Breast epithelium (tissue), 4 donors: ENCODE measurements at regions not wholly inside any gene's neighbourhood (a gene's known extent, or its start where the extent isn't known, plus 50 kb on each side); places are given as distances from the start of the nearest gene placed in this dataset.
"Not testable (repeated sequence)": the region's sequence is repeated elsewhere in the genome, so short reads cannot be mapped to it uniquely, and the experiment has no call there.

Source experiments
- DNase-seq, 2 donors: peaks; one replicate each; pipeline ENCODE4 v3.0.0-alpha.2; 2019; ENCODE audit warnings: low spot score in 2 of 2
- H3K27ac ChIP-seq, 2 donors: fragments of 200-600 bp; sonication (generic) in 1 of 2; one replicate each; pipeline ENCODE4 v1.5.1; 2016 to 2019; ENCODE audit warnings: mild to moderate bottlenecking in 1 of 2
- H3K27me3 ChIP-seq, 2 donors: fragments of 200-600 bp; sonication (generic) in 1 of 2; one replicate each; pipeline versions ENCODE4 v1.5.1 to v1.6.0; 2017 to 2019; ENCODE audit warnings: control low read depth in 1 of 2, mild to moderate bottlenecking in 1 of 2
- H3K36me3 ChIP-seq: fragments of 200-600 bp; one replicate; pipeline ENCODE4 v1.5.1; 2019
- H3K4me1 ChIP-seq, 2 donors: fragments of 200-600 bp; sonication (generic); one replicate each; pipeline ENCODE4 v1.5.1; 2016 to 2019; ENCODE audit warnings: control low read depth in 1 of 2
- H3K4me3 ChIP-seq, 3 donors: fragments of 200-600 bp; sonication (generic); 1 replicate in 2 of 3; 2 replicates in 1 of 3; pipeline ENCODE4 v1.5.1; 2016 to 2019; ENCODE audit warnings: mild to moderate bottlenecking in 3 of 3, moderate library complexity in 2 of 3
- H3K9me3 ChIP-seq, 2 donors: fragments of 200-600 bp; sonication (generic) in 1 of 2; one replicate each; pipeline ENCODE4 v1.5.1; 2016 to 2019; ENCODE audit warnings: control low read depth in 1 of 2
- CTCF ChIP-seq, 3 donors: fragments of 450-650 bp; IDR thresholded peaks; one replicate each; pipeline ENCODE4 v1.5.1; 2016 to 2017; ENCODE audit warnings: antibody characterized with exemption in 3 of 3, mild to moderate bottlenecking in 3 of 3, moderate library complexity in 3 of 3
- POLR2A ChIP-seq: fragments of 450-650 bp; IDR thresholded peaks from one replicate; pipeline ENCODE4 v1.6.1; 2016; ENCODE audit warnings: antibody characterized with exemption, mild to moderate bottlenecking, moderate library complexity
- POLR2AphosphoS5 ChIP-seq, 3 donors: sonication (generic); formaldehyde crosslinking; IDR thresholded peaks; one replicate each; pipeline ENCODE4 v1.6.1; 2017; ENCODE audit warnings: antibody characterized with exemption in 3 of 3
- intact Hi-C: fragments of 100-400 bp; cut with DNase I; formaldehyde crosslinking; loops from one replicate; pipeline ENCODE4 v1.15.1; 2023; ENCODE audit warnings: low total_unique reads

DNA sequence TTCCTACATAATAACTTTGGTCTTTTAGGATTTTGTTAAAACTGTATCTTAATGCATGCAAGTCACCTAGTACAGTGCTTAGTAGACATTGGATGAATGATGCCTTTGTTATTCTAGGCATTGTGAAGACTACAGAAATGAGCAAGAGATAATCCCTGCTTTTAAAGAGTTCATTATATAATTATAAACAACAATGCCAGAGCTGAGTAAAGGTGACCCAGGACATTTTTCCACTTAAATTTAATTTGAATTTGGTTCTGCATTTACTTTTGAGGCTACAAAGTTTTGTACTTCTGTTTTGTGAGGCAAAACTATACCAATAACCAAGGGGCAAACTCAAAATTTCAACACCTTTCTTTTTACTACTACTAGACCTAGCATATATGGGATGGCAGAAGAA, 182.0 kb upstream of the SESN3 start:
- intact Hi-C loops, result no loop called here
- no peaks in the 10 kb centered on the region for H3K4me1 ChIP-seq
- H3K27ac ChIP-seq, result no peak overlapping the region
- no peak overlapping the region for H3K4me3 ChIP-seq
- no peaks in the 10 kb centered on the region for H3K27me3 ChIP-seq
- no peaks in the 10 kb centered on the region for H3K9me3 ChIP-seq
- H3K36me3 ChIP-seq, result no peaks in the 10 kb centered on the region
- TF ChIP-seq POLR2A, result no peak
- TF ChIP-seq CTCF (IDR thresholded peaks at IDR 0.05), result no peak
- no peak for TF ChIP-seq POLR2AphosphoS5 (IDR thresholded peaks at IDR 0.05)
- no peak for DNase-seq

DNA sequence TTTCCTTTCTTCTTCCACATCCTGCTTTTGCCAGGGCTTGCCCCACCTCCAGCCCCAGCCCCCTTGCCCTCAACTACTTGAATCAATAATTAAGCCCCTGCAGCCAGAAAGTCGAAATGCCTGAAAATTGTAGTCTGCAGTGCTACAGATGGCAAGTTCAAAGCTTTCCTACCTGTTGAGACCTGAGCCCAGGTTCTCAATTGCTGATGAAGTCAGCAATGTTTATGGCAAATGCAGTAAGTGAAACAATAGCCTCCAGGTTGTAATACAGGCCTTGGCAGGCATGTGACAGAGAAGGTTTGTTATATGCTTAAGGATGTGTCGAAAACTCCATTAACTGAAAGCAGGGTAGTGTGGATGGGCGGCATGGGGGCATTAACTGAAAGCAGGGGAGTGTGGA, 181.1 kb upstream of the SESN3 start:
- Histone ChIP-seq H3K4me3 (no peak overlapping the region), H3K27me3 (no peaks in the 10 kb centered on the region), H3K9me3 (no peaks in the 10 kb centered on the region), H3K27ac (no peak overlapping the region), H3K36me3 (no peaks in the 10 kb centered on the region), H3K4me1 (no peaks in the 10 kb centered on the region)
- intact Hi-C loops, result no loop called here
- DNase-seq, result no peak
- no peak for TF ChIP-seq POLR2AphosphoS5 (IDR thresholded peaks at IDR 0.05)
- no peak for TF ChIP-seq CTCF (IDR thresholded peaks at IDR 0.05)
- no peak for TF ChIP-seq POLR2A

DNA sequence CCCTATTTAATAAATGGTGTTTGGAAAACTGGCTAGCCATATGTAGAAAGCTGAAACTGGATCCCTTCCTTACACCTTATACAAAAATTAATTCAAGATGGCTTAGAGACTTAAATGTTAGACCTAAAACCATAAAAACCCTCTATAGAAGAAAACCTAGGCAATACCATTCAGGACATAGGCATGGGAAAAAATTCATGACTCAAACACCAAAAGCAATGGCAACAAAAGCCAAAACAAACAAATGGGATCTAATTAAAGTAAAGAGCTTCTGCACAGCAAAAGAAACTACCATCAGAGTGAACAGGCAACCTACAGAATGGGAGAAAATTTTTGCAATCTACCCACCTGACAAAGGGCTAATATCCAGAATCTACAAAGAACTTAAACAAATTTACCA, 179.7 kb upstream of the SESN3 start:
- H3K4me1 ChIP-seq, H3K4me3 ChIP-seq, H3K27me3 ChIP-seq, H3K9me3 ChIP-seq, intact Hi-C loops, DNase-seq, H3K27ac ChIP-seq, H3K36me3 ChIP-seq: not testable (repeated sequence)

- H3K4me3 ChIP-seq, result no peak overlapping the region
- no peaks in the 10 kb centered on the region for H3K36me3 ChIP-seq
- DNase-seq, result no peak
- H3K4me1 ChIP-seq, result no peaks in the 10 kb centered on the region
- no peak for TF ChIP-seq CTCF (IDR thresholded peaks at IDR 0.05)
- TF ChIP-seq POLR2A, result no peak
- no peak for TF ChIP-seq POLR2AphosphoS5 (IDR thresholded peaks at IDR 0.05)
- no peaks in the 10 kb centered on the region for H3K9me3 ChIP-seq
- no peaks in the 10 kb centered on the region for H3K27me3 ChIP-seq
- intact Hi-C loops, result no loop called here
- no peak overlapping the region for H3K27ac ChIP-seq
Observed at GRCh38 chr11:95406271-95406670, 175.3 kb upstream of the SESN3 start.

DNA sequence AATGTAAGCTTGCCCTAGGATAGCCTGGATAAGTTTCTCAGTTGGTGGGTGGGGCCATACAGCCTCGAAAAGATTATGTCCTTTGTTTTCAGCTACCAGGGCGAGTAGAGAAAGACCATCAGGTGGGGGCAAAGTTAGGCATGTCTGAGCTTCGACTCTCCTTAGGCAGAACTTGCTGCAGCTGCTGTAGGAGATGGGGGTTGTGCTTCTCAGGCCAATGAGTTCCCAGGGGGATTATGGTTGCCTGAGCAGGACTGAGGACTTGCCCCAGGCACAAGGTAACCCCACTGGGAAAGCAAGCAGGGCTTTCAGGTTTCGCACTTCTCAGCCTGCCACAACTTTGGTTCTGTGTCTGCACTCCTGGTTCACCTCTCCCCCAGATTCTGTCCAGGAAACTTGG, 173.4 kb upstream of the SESN3 start:
- no peak for TF ChIP-seq POLR2A
- no peaks in the 10 kb centered on the region for H3K4me1 ChIP-seq
- DNase-seq, result no peak
- no peak overlapping the region for H3K4me3 ChIP-seq
- no peaks in the 10 kb centered on the region for H3K36me3 ChIP-seq
- no peak overlapping the region for H3K27ac ChIP-seq
- intact Hi-C loops, result no loop called here
- H3K27me3 ChIP-seq, result no peaks in the 10 kb centered on the region
- H3K9me3 ChIP-seq, result no peaks in the 10 kb centered on the region

DNA sequence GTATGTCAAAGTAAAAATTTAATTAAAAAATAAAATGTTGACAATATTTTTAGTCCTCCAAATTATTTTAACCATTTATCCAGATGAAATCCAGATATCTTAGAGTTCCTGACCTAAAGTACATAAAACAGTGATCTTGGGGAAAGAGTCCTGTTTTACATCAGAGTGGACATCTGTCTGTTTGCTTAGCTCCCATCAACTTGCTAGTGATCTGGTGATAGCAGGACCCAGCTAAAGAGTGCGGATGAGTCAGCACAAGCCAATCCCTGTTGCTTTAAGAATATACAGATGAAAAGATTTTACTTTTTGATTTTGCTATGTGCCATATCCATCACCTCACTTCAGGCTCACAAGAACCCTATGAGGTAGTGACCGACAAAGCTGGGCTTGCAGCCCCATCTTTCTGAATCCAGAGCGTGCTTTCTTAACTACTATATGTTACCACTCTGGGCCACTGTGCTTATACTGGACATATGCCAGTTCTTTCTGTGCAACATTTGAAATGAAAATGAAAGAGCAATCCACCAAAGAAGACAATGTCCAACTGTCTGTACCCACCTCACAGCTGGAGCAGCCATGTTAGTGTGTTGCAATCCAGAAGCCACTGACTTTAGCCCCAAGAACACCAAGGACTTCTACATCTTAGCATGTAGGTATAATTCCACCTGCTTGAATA, 167.6 kb upstream of the SESN3 start:
- Histone ChIP-seq H3K4me1 (no peaks in the 10 kb centered on the region), H3K36me3 (no peaks in the 10 kb centered on the region), H3K27ac (no peak overlapping the region), H3K4me3 (no peak overlapping the region), H3K27me3 (no peaks in the 10 kb centered on the region), H3K9me3 (no peaks in the 10 kb centered on the region)
- no peak for DNase-seq
- TF ChIP-seq POLR2A, result no peak
- TF ChIP-seq CTCF (IDR thresholded peaks at IDR 0.05), result no peak
- no peak for TF ChIP-seq POLR2AphosphoS5 (IDR thresholded peaks at IDR 0.05)
- intact Hi-C loops, result no loop called here
